H1 (cell line): ENCODE measurements at regions not wholly inside any gene's neighbourhood (a gene's known extent, or its start where the extent isn't known, plus 50 kb on each side); places are given as distances from the start of the nearest gene placed in this dataset.

Experiments
- TF ChIP-seq, protein P1 (sequence below): fragments of 300-600 bp; sonication (generic); IDR thresholded peaks from 2 replicates; pipeline ENCODE4 v1.7.1; 2012; ENCODE audit warnings: low read length, moderate library complexity, mild to moderate bottlenecking, inconsistent platforms; ENCODE audit not compliant: insufficient replicate concordance

DNA sequence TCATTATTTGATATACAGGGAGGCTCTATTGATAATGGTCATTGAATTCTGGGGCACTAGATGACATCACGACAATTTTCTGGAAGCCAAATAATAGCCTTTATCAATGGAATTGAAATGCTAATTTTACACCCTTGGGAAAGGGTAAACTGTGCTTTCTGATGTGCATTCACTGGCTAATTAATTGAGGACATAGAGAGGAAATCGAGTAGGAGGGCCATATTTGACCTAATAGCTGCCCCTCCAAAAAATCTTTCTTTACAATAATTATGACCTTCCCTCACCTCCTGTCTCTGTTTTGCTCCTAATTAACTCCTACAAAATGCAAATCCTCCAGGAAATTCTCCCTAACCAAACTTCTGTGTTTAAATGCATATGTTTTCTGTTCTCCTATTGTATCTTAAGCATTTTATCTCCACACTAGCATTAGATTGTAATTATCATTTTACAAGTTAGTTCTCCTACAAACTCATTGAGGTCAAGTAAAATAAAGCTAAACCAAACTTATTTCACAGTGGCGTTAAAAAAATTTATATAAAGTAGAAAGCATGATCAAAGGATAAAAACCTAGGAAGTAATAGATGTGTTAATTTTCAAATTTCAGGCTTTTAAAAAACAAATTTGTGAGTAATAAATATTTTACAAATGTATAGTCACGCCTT, 1414.0 kb upstream of the AGA start (continued):
- TF ChIP-seq, protein P1, sequence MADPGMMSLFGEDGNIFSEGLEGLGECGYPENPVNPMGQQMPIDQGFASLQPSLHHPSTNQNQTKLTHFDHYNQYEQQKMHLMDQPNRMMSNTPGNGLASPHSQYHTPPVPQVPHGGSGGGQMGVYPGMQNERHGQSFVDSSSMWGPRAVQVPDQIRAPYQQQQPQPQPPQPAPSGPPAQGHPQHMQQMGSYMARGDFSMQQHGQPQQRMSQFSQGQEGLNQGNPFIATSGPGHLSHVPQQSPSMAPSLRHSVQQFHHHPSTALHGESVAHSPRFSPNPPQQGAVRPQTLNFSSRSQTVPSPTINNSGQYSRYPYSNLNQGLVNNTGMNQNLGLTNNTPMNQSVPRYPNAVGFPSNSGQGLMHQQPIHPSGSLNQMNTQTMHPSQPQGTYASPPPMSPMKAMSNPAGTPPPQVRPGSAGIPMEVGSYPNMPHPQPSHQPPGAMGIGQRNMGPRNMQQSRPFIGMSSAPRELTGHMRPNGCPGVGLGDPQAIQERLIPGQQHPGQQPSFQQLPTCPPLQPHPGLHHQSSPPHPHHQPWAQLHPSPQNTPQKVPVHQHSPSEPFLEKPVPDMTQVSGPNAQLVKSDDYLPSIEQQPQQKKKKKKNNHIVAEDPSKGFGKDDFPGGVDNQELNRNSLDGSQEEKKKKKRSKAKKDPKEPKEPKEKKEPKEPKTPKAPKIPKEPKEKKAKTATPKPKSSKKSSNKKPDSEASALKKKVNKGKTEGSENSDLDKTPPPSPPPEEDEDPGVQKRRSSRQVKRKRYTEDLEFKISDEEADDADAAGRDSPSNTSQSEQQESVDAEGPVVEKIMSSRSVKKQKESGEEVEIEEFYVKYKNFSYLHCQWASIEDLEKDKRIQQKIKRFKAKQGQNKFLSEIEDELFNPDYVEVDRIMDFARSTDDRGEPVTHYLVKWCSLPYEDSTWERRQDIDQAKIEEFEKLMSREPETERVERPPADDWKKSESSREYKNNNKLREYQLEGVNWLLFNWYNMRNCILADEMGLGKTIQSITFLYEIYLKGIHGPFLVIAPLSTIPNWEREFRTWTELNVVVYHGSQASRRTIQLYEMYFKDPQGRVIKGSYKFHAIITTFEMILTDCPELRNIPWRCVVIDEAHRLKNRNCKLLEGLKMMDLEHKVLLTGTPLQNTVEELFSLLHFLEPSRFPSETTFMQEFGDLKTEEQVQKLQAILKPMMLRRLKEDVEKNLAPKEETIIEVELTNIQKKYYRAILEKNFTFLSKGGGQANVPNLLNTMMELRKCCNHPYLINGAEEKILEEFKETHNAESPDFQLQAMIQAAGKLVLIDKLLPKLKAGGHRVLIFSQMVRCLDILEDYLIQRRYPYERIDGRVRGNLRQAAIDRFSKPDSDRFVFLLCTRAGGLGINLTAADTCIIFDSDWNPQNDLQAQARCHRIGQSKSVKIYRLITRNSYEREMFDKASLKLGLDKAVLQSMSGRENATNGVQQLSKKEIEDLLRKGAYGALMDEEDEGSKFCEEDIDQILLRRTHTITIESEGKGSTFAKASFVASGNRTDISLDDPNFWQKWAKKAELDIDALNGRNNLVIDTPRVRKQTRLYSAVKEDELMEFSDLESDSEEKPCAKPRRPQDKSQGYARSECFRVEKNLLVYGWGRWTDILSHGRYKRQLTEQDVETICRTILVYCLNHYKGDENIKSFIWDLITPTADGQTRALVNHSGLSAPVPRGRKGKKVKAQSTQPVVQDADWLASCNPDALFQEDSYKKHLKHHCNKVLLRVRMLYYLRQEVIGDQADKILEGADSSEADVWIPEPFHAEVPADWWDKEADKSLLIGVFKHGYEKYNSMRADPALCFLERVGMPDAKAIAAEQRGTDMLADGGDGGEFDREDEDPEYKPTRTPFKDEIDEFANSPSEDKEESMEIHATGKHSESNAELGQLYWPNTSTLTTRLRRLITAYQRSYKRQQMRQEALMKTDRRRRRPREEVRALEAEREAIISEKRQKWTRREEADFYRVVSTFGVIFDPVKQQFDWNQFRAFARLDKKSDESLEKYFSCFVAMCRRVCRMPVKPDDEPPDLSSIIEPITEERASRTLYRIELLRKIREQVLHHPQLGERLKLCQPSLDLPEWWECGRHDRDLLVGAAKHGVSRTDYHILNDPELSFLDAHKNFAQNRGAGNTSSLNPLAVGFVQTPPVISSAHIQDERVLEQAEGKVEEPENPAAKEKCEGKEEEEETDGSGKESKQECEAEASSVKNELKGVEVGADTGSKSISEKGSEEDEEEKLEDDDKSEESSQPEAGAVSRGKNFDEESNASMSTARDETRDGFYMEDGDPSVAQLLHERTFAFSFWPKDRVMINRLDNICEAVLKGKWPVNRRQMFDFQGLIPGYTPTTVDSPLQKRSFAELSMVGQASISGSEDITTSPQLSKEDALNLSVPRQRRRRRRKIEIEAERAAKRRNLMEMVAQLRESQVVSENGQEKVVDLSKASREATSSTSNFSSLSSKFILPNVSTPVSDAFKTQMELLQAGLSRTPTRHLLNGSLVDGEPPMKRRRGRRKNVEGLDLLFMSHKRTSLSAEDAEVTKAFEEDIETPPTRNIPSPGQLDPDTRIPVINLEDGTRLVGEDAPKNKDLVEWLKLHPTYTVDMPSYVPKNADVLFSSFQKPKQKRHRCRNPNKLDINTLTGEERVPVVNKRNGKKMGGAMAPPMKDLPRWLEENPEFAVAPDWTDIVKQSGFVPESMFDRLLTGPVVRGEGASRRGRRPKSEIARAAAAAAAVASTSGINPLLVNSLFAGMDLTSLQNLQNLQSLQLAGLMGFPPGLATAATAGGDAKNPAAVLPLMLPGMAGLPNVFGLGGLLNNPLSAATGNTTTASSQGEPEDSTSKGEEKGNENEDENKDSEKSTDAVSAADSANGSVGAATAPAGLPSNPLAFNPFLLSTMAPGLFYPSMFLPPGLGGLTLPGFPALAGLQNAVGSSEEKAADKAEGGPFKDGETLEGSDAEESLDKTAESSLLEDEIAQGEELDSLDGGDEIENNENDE = peak; percentile 99
- TF ChIP-seq, all 59 proteins: peak for 2
